Uterus (tissue), 3 donors: ENCODE measurements at regions not wholly inside any gene's neighbourhood (a gene's known extent, or its start where the extent isn't known, plus 50 kb on each side); places are given as distances from the start of the nearest gene placed in this dataset.

Experiments used
- DNase-seq, 2 donors: peaks; one replicate each; pipeline ENCODE4 v3.0.0-alpha.2; 2019 to 2020
- H3K27ac ChIP-seq, 2 donors: fragments of 200-600 bp; sonication (generic); 1 replicate in 1 of 2; 2 replicates in 1 of 2; pipeline ENCODE4 v1.5.1; 2016 to 2018
- H3K27me3 ChIP-seq, 2 donors: fragments of 200-600 bp; sonication (generic); one replicate each; pipeline ENCODE4 v1.5.1; 2018 to 2019; ENCODE audit warnings: control low read depth in 1 of 2
- H3K36me3 ChIP-seq, 2 donors: fragments of 200-600 bp; sonication (generic); one replicate each; pipeline ENCODE4 v1.5.1; 2019; ENCODE audit warnings: control low read depth in 1 of 2
- H3K4me1 ChIP-seq, 2 donors: fragments of 200-600 bp; sonication (generic); one replicate each; pipeline ENCODE4 v1.5.1; 2018 to 2019; ENCODE audit warnings: control low read depth in 1 of 2
- H3K4me3 ChIP-seq, 2 donors: fragments of 200-600 bp; sonication (generic); 1 replicate in 1 of 2; 2 replicates in 1 of 2; pipeline ENCODE4 v1.5.1; 2018 to 2019; ENCODE audit warnings: mild to moderate bottlenecking in 1 of 2
- H3K9me3 ChIP-seq, 2 donors: fragments of 200-600 bp; sonication (generic); one replicate each; pipeline ENCODE4 v1.5.1; 2019; ENCODE audit warnings: control low read depth in 1 of 2
- CTCF ChIP-seq, 4 experiments: fragments of 200-600 bp in 2 of 4; fragments of 450-650 bp in 2 of 4; sonication (generic) in 2 of 4; IDR thresholded peaks; one replicate each; pipeline ENCODE4 v1.5.1; 2016 to 2019; ENCODE audit warnings: antibody characterized with exemption in 4 of 4, mild to moderate bottlenecking in 2 of 4, moderate library complexity in 1 of 4
- POLR2A ChIP-seq, 2 donors: fragments of 450-650 bp; IDR thresholded peaks; one replicate each; pipeline ENCODE4 v1.6.1; 2016; ENCODE audit warnings: antibody characterized with exemption in 2 of 2, mild to moderate bottlenecking in 1 of 2, moderate library complexity in 1 of 2
- intact Hi-C: fragments of 100-400 bp; cut with DNase I; formaldehyde crosslinking; loops from one replicate; pipeline ENCODE4 v1.15.1; 2023; ENCODE audit warnings: low total_unique reads
- donor health status: DM: yes; HTN: yes; CAD: no.

- DNase-seq: no peak
- Histone ChIP-seq H3K4me3 (no peak overlapping the region), H3K36me3 (no peaks in the 10 kb centered on the region), H3K9me3 (no peaks in the 10 kb centered on the region), H3K27ac (no peak overlapping the region), H3K4me1 (no peaks in the 10 kb centered on the region), H3K27me3 (no peaks in the 10 kb centered on the region)
- intact Hi-C loops: no loop called here
- no peak for TF ChIP-seq CTCF (IDR thresholded peaks at IDR 0.05)
- TF ChIP-seq POLR2A (IDR thresholded peaks at IDR 0.05): no peak
Measured at GRCh38 chr15:29919380-29919881, 97.2 kb upstream of the TJP1 start.

GRCh38 chr15:29917600-29918597 is 95.6 kb upstream of the TJP1 start:
- Histone ChIP-seq H3K27me3 (no peaks in the 10 kb centered on the region), H3K27ac (no peak overlapping the region), H3K36me3 (no peaks in the 10 kb centered on the region), H3K4me3 (no peak overlapping the region), H3K4me1 (no peaks in the 10 kb centered on the region), H3K9me3 (no peaks in the 10 kb centered on the region)
- TF ChIP-seq POLR2A (IDR thresholded peaks at IDR 0.05) (no peak), CTCF (IDR thresholded peaks at IDR 0.05) (no peak)
- intact Hi-C loops: no loop called here
- no peak for DNase-seq

GRCh38 chr15:29914511-29914926 is 92.3 kb upstream of the TJP1 start:
- intact Hi-C loops: no loop called here

GRCh38 chr15:29913528-29914135 is 91.4 kb upstream of the TJP1 start:
- no peaks in the 10 kb centered on the region for H3K9me3 ChIP-seq
- intact Hi-C loops: no loop called here
- H3K4me3 ChIP-seq: no peak overlapping the region
- TF ChIP-seq CTCF (IDR thresholded peaks at IDR 0.05) (no peak), POLR2A (IDR thresholded peaks at IDR 0.05) (no peak)
- H3K27ac ChIP-seq: peak overlapping the region; percentile 61 to 71
- DNase-seq: peak in 1 of 2 donors; percentile 31
- no peaks in the 10 kb centered on the region for H3K27me3 ChIP-seq
- H3K36me3 ChIP-seq: no peaks in the 10 kb centered on the region
- H3K4me1 ChIP-seq: no peaks in the 10 kb centered on the region

More at GRCh38 chr15:29914511-29914926, 92.3 kb upstream of the TJP1 start:
- Histone ChIP-seq H3K27ac (peak overlapping the region; percentile 61 to 71), H3K4me3 (no peak overlapping the region), H3K4me1 (no peaks in the 10 kb centered on the region), H3K36me3 (no peaks in the 10 kb centered on the region), H3K9me3 (no peaks in the 10 kb centered on the region), H3K27me3 (no peaks in the 10 kb centered on the region)
- TF ChIP-seq POLR2A (IDR thresholded peaks at IDR 0.05): no peak
- no peak for TF ChIP-seq CTCF (IDR thresholded peaks at IDR 0.05)
- no peak for DNase-seq

- Histone ChIP-seq H3K4me3 (no peak overlapping the region), H3K27ac (peak overlapping the region; percentile 42 to 71), H3K9me3 (no peaks in the 10 kb centered on the region), H3K27me3 (no peaks in the 10 kb centered on the region), H3K4me1 (no peaks in the 10 kb centered on the region), H3K36me3 (no peaks in the 10 kb centered on the region)
- DNase-seq: no peak
- intact Hi-C loops: no loop called here
- no peak for TF ChIP-seq POLR2A (IDR thresholded peaks at IDR 0.05)
Measured at GRCh38 chr15:29911705-29912104, 89.4 kb upstream of the TJP1 start.
